Loucy (cell line): ENCODE measurements at regions not wholly inside any gene's neighbourhood (a gene's known extent, or its start where the extent isn't known, plus 50 kb on each side); places are given as distances from the start of the nearest gene placed in this dataset.

Experiments used
- H2AFZ ChIP-seq: fragments of 200-600 bp; sonication (generic); 2 replicates; pipeline ENCODE4 v1.6.0; 2016; ENCODE audit warnings: antibody characterized with exemption, mild to moderate bottlenecking, low read length, moderate library complexity
- H3F3A ChIP-seq: fragments of 200-600 bp; 2 replicates; pipeline ENCODE4 v1.6.0; 2016; ENCODE audit warnings: antibody characterized with exemption, low read depth, mild to moderate bottlenecking
- H3K27me3 ChIP-seq: fragments of 200-600 bp; sonication (generic); 2 replicates; pipeline ENCODE4 v1.6.1; 2014; ENCODE audit warnings: low read length, mild to moderate bottlenecking; ENCODE audit not compliant: insufficient read depth, poor library complexity, severe bottlenecking
- H3K36me3 ChIP-seq: fragments of 200-600 bp; sonication (generic); 2 replicates; pipeline ENCODE4 v1.6.1; 2016; ENCODE audit warnings: low read length; ENCODE audit not compliant: insufficient read depth
- H3K4me1 ChIP-seq: fragments of 200-600 bp; sonication (generic); 2 replicates; pipeline ENCODE4 v1.5.1; 2014; ENCODE audit warnings: low read length, mild to moderate bottlenecking; ENCODE audit not compliant: insufficient read depth, poor library complexity, severe bottlenecking
- H3K4me2 ChIP-seq: fragments of 200-600 bp; sonication (generic); 2 replicates; pipeline ENCODE4 v1.6.0; 2014; ENCODE audit warnings: antibody characterized with exemption, low read length, low read depth, mild to moderate bottlenecking; ENCODE audit not compliant: poor library complexity, severe bottlenecking
- H3K4me3 ChIP-seq: fragments of 200-600 bp; sonication (generic); 2 replicates; pipeline ENCODE4 v1.5.1; 2014; ENCODE audit warnings: low read length, mild to moderate bottlenecking, mixed read lengths; ENCODE audit not compliant: poor library complexity, severe bottlenecking
- H3K79me2 ChIP-seq: fragments of 200-600 bp; sonication (generic); 2 replicates; pipeline ENCODE4 v1.6.1; 2014; ENCODE audit warnings: low read length; ENCODE audit not compliant: insufficient read depth
- H3K9ac ChIP-seq: fragments of 200-600 bp; sonication (generic); 2 replicates; pipeline ENCODE4 v1.6.0; 2014; ENCODE audit warnings: mild to moderate bottlenecking, low read depth, low read length, moderate library complexity; ENCODE audit not compliant: poor library complexity, severe bottlenecking
- H3K9me2 ChIP-seq: fragments of 200-600 bp; sonication (generic); replicated peaks from 2 replicates; pipeline ENCODE4 v1.6.1; 2016; ENCODE audit warnings: low read depth, low read length, mixed read lengths
- H3K9me3 ChIP-seq: fragments of 200-600 bp; sonication (generic); 2 replicates; pipeline ENCODE4 v1.6.1; 2014; ENCODE audit warnings: mild to moderate bottlenecking, antibody characterized with exemption, low read length, low read depth; ENCODE audit not compliant: insufficient read depth
- H4K20me1 ChIP-seq: fragments of 200-600 bp; sonication (generic); 2 replicates; pipeline ENCODE4 v1.6.0; 2014; ENCODE audit warnings: antibody characterized with exemption, low read length, mild to moderate bottlenecking; ENCODE audit not compliant: insufficient read depth, poor library complexity, severe bottlenecking
- CTCF ChIP-seq: fragments of 200-600 bp; sonication (generic); conservative IDR thresholded peaks from 2 replicates; pipeline ENCODE4 v1.5.1; 2014; ENCODE audit warnings: mild to moderate bottlenecking, antibody characterized with exemption, low read length
- EZH2phosphoT487 ChIP-seq: fragments of 200-600 bp; IDR thresholded peaks from 2 replicates; pipeline ENCODE4 v1.6.1; 2018; ENCODE audit warnings: antibody characterized with exemption, mild to moderate bottlenecking, moderate library complexity, borderline replicate concordance

GRCh38 chr2:240206630-240207029 lies 66.2 kb upstream of the OTOS start:
- no peaks in the 10 kb centered on the region; the same call in 1 of the 2 replicates for H3K9me3 ChIP-seq
- H3K4me2 ChIP-seq = no peak overlapping the region
- H3F3A ChIP-seq = no peaks in the 10 kb centered on the region
- no peaks in the 10 kb centered on the region for H3K4me1 ChIP-seq
- no peaks in the 10 kb centered on the region for H3K27me3 ChIP-seq
- no peaks in the 10 kb centered on the region for H3K36me3 ChIP-seq
- no peak for TF ChIP-seq CTCF
- no peak for TF ChIP-seq EZH2phosphoT487
- H3K79me2 ChIP-seq = no peaks in the 10 kb centered on the region
- H3K9me2 ChIP-seq = no peaks in the 10 kb centered on the region
- H2AFZ ChIP-seq = no peak overlapping the region
- H3K9ac ChIP-seq = no peak overlapping the region
- no peaks in the 10 kb centered on the region for H4K20me1 ChIP-seq
- no peak overlapping the region for H3K4me3 ChIP-seq

GRCh38 chr2:240207661-240208060 lies 67.2 kb upstream of the OTOS start:
- H3K27me3 ChIP-seq = no peaks in the 10 kb centered on the region
- H3F3A ChIP-seq = no peaks in the 10 kb centered on the region
- H2AFZ ChIP-seq = no peak overlapping the region
- H3K4me2 ChIP-seq = no peak overlapping the region
- no peaks in the 10 kb centered on the region for H3K36me3 ChIP-seq
- no peak overlapping the region for H3K4me3 ChIP-seq
- no peaks in the 10 kb centered on the region for H3K79me2 ChIP-seq
- H3K9me2 ChIP-seq = no peaks in the 10 kb centered on the region
- no peaks in the 10 kb centered on the region; the same call in 1 of the 2 replicates for H3K9me3 ChIP-seq
- H4K20me1 ChIP-seq = no peaks in the 10 kb centered on the region
- no peak overlapping the region for H3K9ac ChIP-seq
- TF ChIP-seq CTCF = no peak
- TF ChIP-seq EZH2phosphoT487 = no peak
- no peaks in the 10 kb centered on the region for H3K4me1 ChIP-seq

- no peak overlapping the region for H3K4me2 ChIP-seq
- H3K36me3 ChIP-seq = no peaks in the 10 kb centered on the region
- no peak overlapping the region for H3K9ac ChIP-seq
- no peak for TF ChIP-seq CTCF
- no peak for TF ChIP-seq EZH2phosphoT487
- no peaks in the 10 kb centered on the region for H3K9me2 ChIP-seq
- H3K27me3 ChIP-seq = no peaks in the 10 kb centered on the region
- H2AFZ ChIP-seq = no peak overlapping the region
- H3K79me2 ChIP-seq = no peaks in the 10 kb centered on the region
- H3F3A ChIP-seq = no peaks in the 10 kb centered on the region
- no peaks in the 10 kb centered on the region; the same call in 1 of the 2 replicates for H3K9me3 ChIP-seq
- no peak overlapping the region for H3K4me3 ChIP-seq
- H3K4me1 ChIP-seq = no peaks in the 10 kb centered on the region
- no peaks in the 10 kb centered on the region for H4K20me1 ChIP-seq
Measured at GRCh38 chr2:240208096-240208495, 67.6 kb upstream of the OTOS start.
